Hypothalamus (tissue), 51 donors: ENCODE measurements at regions not wholly inside any gene's neighbourhood (a gene's known extent, or its start where the extent isn't known, plus 50 kb on each side); places are given as distances from the start of the nearest gene placed in this dataset.
"Not testable (repeated sequence)": the region's sequence is repeated elsewhere in the genome, so short reads cannot be mapped to it uniquely, and the experiment has no call there.

Experiments
- DNase-seq, 51 donors: peaks; one replicate each; lab custom pipeline; 2025; lab: John Stamatoyannopoulos, UW

- DNase-seq, result no peak
Observed at GRCh38 chr4:91837608-91838029, 466.1 kb upstream of the GRID2 start.

GRCh38 chr4:91838181-91838861 is 465.4 kb upstream of the GRID2 start:
- no peak for DNase-seq

GRCh38 chr4:91840359-91840758 is 463.4 kb upstream of the GRID2 start:
- no peak for DNase-seq

GRCh38 chr4:91846233-91846632 is 457.5 kb upstream of the GRID2 start:
- DNase-seq, result no peak

- DNase-seq, result no peak
Observed at GRCh38 chr4:91851456-91851855, 452.3 kb upstream of the GRID2 start.

- no peak for DNase-seq
Observed at GRCh38 chr4:91887926-91888325, 415.8 kb upstream of the GRID2 start.

- DNase-seq, result not testable (repeated sequence)
Observed at GRCh38 chr4:91891217-91891616, 412.5 kb upstream of the GRID2 start.

GRCh38 chr4:91894006-91894405 is 409.8 kb upstream of the GRID2 start:
- no peak for DNase-seq

- no peak for DNase-seq
Observed at GRCh38 chr4:91904556-91904955, 399.2 kb upstream of the GRID2 start.

GRCh38 chr4:91909963-91910362 is 393.8 kb upstream of the GRID2 start:
- no peak for DNase-seq

- DNase-seq, result no peak
Observed at GRCh38 chr4:91914176-91914804, 389.5 kb upstream of the GRID2 start.

GRCh38 chr4:91916219-91916618 is 387.5 kb upstream of the GRID2 start:
- DNase-seq, result no peak

- no peak for DNase-seq
Observed at GRCh38 chr4:91924625-91925024, 379.1 kb upstream of the GRID2 start.

- DNase-seq, result no peak
Observed at GRCh38 chr4:91935217-91935616, 368.5 kb upstream of the GRID2 start.

- no peak for DNase-seq
Observed at GRCh38 chr4:91936311-91936710, 367.5 kb upstream of the GRID2 start.

GRCh38 chr4:91957963-91958362 is 345.8 kb upstream of the GRID2 start:
- DNase-seq, result no peak

GRCh38 chr4:91958596-91958995 is 345.2 kb upstream of the GRID2 start:
- peak in 6 of 51 donors; percentile 0 to 20 (median 3) for DNase-seq

GRCh38 chr4:91961504-91961903 is 342.3 kb upstream of the GRID2 start:
- DNase-seq, result no peak

GRCh38 chr4:91963486-91963885 is 340.3 kb upstream of the GRID2 start:
- DNase-seq, result peak in 1 of 51 donors; percentile 2

- DNase-seq, result no peak
Observed at GRCh38 chr4:91965166-91965565, 338.6 kb upstream of the GRID2 start.

GRCh38 chr4:91973479-91974153 is 330.1 kb upstream of the GRID2 start:
- no peak for DNase-seq

- DNase-seq, result no peak
Observed at GRCh38 chr4:91984466-91984865, 319.3 kb upstream of the GRID2 start.
